ENCODE measurements at regions not wholly inside any gene's neighbourhood (a gene's known extent, or its start where the extent isn't known, plus 50 kb on each side); places are given as distances from the start of the nearest gene placed in this dataset.

- TF ChIP-seq CTCF (IDR thresholded peaks at IDR 0.05) (no peak), ZFX (IDR thresholded peaks at IDR 0.05; ENCODE audit: borderline replicate concordance) (no peak)
- no peak overlapping the region for H3K27ac ChIP-seq
Measured at GRCh38 chr21:22200378-22201092, 1202.3 kb downstream of the NCAM2 start.

GRCh38 chr21:22201126-22201525, 1202.9 kb downstream of the NCAM2 start:
- no peak overlapping the region for H3K27ac ChIP-seq
- TF ChIP-seq ZFX (IDR thresholded peaks at IDR 0.05; ENCODE audit: borderline replicate concordance) (no peak), CTCF (IDR thresholded peaks at IDR 0.05) (no peak)

- no peak overlapping the region for H3K27ac ChIP-seq
- TF ChIP-seq ZFX (IDR thresholded peaks at IDR 0.05; ENCODE audit: borderline replicate concordance) (no peak), CTCF (IDR thresholded peaks at IDR 0.05) (no peak)
Measured at GRCh38 chr21:22201669-22202068, 1203.5 kb downstream of the NCAM2 start.

GRCh38 chr21:22209304-22209700, 1211.1 kb downstream of the NCAM2 start:
- TF ChIP-seq CTCF (IDR thresholded peaks at IDR 0.05) (no peak), ZFX (IDR thresholded peaks at IDR 0.05; ENCODE audit: borderline replicate concordance) (no peak)

GRCh38 chr21:22211943-22212342, 1213.7 kb downstream of the NCAM2 start:
- no peak overlapping the region for H3K27ac ChIP-seq
- TF ChIP-seq ZFX (IDR thresholded peaks at IDR 0.05; ENCODE audit: borderline replicate concordance) (no peak), CTCF (IDR thresholded peaks at IDR 0.05) (no peak)

More at GRCh38 chr21:22209304-22209700, 1211.1 kb downstream of the NCAM2 start:
- H3K27ac ChIP-seq, result no peak overlapping the region

GRCh38 chr21:22223385-22223784, 1225.2 kb downstream of the NCAM2 start:
- TF ChIP-seq CTCF (IDR thresholded peaks at IDR 0.05), result no peak
- no peak for TF ChIP-seq ZFX (IDR thresholded peaks at IDR 0.05; ENCODE audit: borderline replicate concordance)
- H3K27ac ChIP-seq, result no peak overlapping the region

GRCh38 chr21:22224261-22224660, 1226.1 kb downstream of the NCAM2 start:
- TF ChIP-seq CTCF (IDR thresholded peaks at IDR 0.05) (no peak), ZFX (IDR thresholded peaks at IDR 0.05; ENCODE audit: borderline replicate concordance) (no peak)
- no peak overlapping the region for H3K27ac ChIP-seq

All from 22Rv1 (cell line).